ENCODE measurements at regions not wholly inside any gene's neighbourhood (a gene's known extent, or its start where the extent isn't known, plus 50 kb on each side); places are given as distances from the start of the nearest gene placed in this dataset.

- no peak for DNase-seq
- H3K27me3 Mint-ChIP-seq (ENCODE audit: low read depth in 3 of 3) = no peaks in the 10 kb centered on the region
- intact Hi-C loops (cut with micrococcal nuclease) = no loop called here
- H2AFZ ChIP-seq (ENCODE audit: insufficient read depth, low read depth, low read length, poor library complexity, severe bottlenecking) = no peak overlapping the region
- H3K4me2 ChIP-seq (replicated peaks; ENCODE audit: extremely low read depth, low read length, poor library complexity, severe bottlenecking) = no peak overlapping the region
- no peaks in the 10 kb centered on the region for H3K4me1 Mint-ChIP-seq
- no peaks in the 10 kb centered on the region for H3K36me3 ChIP-seq (replicated peaks in 1 of 2; ENCODE audit: control insufficient read depth in 1 of 2, insufficient read depth in 2 of 2, low read length in 2 of 2)
- no peak overlapping the region for H3K4me3 ChIP-seq (replicated peaks in 1 of 3; ENCODE audit: low read depth in 2 of 3, low read length in 3 of 3)
- H3K4me3 Mint-ChIP-seq = no peak overlapping the region
- H3K36me3 Mint-ChIP-seq = no peaks in the 10 kb centered on the region
- peaks cover 0 to 14% (median 9%) of the 10 kb centered on the region in 7 donors for H3K9me3 Mint-ChIP-seq
- no peak overlapping the region for H3K27ac Mint-ChIP-seq
- H3K79me2 ChIP-seq (ENCODE audit: insufficient read depth, low read length) = no peaks in the 10 kb centered on the region
- peaks cover 8 to 13% of the 10 kb centered on the region in 2 donors for H3K9me3 ChIP-seq (replicated peaks in 1 of 2; ENCODE audit: control insufficient read depth in 1 of 2, insufficient read depth in 1 of 2, low read length in 2 of 2)
- no peaks in the 10 kb centered on the region for H4K20me1 ChIP-seq (ENCODE audit: insufficient read depth, low read length)
- H3K27me3 ChIP-seq (ENCODE audit: control insufficient read depth in 2 of 2, insufficient read depth in 2 of 2, low read length in 2 of 2) = no peaks in the 10 kb centered on the region
- no peak for TF ChIP-seq CTCF (IDR thresholded peaks at IDR 0.05)
- H3K4me1 ChIP-seq (ENCODE audit: control insufficient read depth in 1 of 2, insufficient read depth in 2 of 2, low read length in 2 of 2) = no peaks in the 10 kb centered on the region
- no CpG with 5 or more reads among the region's 1 CpG for WGBS (ENCODE audit: insufficient coverage)
- H3K27ac ChIP-seq (ENCODE audit: low read depth in 1 of 2, low read length in 2 of 2) = no peak overlapping the region
- H3K9ac ChIP-seq (ENCODE audit: insufficient read depth, low read length, poor library complexity, severe bottlenecking) = no peak overlapping the region
Measured at GRCh38 chr2:142307086-142307485, 176.3 kb upstream of the LRP1B start.

GRCh38 chr2:142306131-142306530, 175.3 kb upstream of the LRP1B start:
- Histone ChIP-seq H3K4me2 (replicated peaks; ENCODE audit: extremely low read depth, low read length, poor library complexity, severe bottlenecking) (no peak overlapping the region), H3K27ac (ENCODE audit: low read depth in 1 of 2, low read length in 2 of 2) (no peak overlapping the region), H3K9me3 (replicated peaks in 1 of 2; ENCODE audit: control insufficient read depth in 1 of 2, insufficient read depth in 1 of 2, low read length in 2 of 2) (peaks cover 8 to 13% of the 10 kb centered on the region in 2 donors), H3K4me3 (replicated peaks in 1 of 3; ENCODE audit: low read depth in 2 of 3, low read length in 3 of 3) (no peak overlapping the region), H3K79me2 (ENCODE audit: insufficient read depth, low read length) (no peaks in the 10 kb centered on the region), H3K36me3 (replicated peaks in 1 of 2; ENCODE audit: control insufficient read depth in 1 of 2, insufficient read depth in 2 of 2, low read length in 2 of 2) (no peaks in the 10 kb centered on the region), H3K9ac (ENCODE audit: insufficient read depth, low read length, poor library complexity, severe bottlenecking) (no peak overlapping the region), H4K20me1 (ENCODE audit: insufficient read depth, low read length) (no peaks in the 10 kb centered on the region), H3K4me1 (ENCODE audit: control insufficient read depth in 1 of 2, insufficient read depth in 2 of 2, low read length in 2 of 2) (no peaks in the 10 kb centered on the region), H3K27me3 (ENCODE audit: control insufficient read depth in 2 of 2, insufficient read depth in 2 of 2, low read length in 2 of 2) (no peaks in the 10 kb centered on the region), H2AFZ (ENCODE audit: insufficient read depth, low read depth, low read length, poor library complexity, severe bottlenecking) (no peak overlapping the region)
- Mint-ChIP-seq H3K36me3 (no peaks in the 10 kb centered on the region), H3K27ac (no peak overlapping the region), H3K4me1 (no peaks in the 10 kb centered on the region), H3K4me3 (no peak overlapping the region), H3K9me3 (peaks cover 0 to 11% (median 9%) of the 10 kb centered on the region in 7 donors), H3K27me3 (ENCODE audit: low read depth in 3 of 3) (no peaks in the 10 kb centered on the region)
- intact Hi-C loops (cut with micrococcal nuclease) = no loop called here
- no peak for DNase-seq
- no peak for TF ChIP-seq CTCF (IDR thresholded peaks at IDR 0.05)
